ENCODE measurements at regions not wholly inside any gene's neighbourhood (a gene's known extent, or its start where the extent isn't known, plus 50 kb on each side); places are given as distances from the start of the nearest gene placed in this dataset.

DNA sequence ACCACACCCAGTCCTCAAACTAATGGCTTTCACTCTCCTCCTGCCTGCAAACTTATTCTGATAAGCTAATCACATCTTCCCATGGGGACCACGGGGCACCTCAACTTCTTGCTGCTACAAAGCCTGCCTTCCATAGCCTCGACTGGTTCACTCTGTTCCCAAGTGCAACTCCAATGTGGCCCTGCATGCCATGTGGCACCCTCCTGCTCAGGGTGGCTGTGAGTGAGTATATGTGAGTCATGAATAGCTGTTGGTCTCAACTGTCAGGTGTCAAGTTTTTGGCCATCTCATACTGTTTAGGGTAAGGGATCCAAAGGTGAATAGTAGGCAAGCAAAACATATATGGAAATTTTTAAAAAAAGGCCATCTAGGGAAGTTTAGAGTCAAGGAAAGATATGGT is 276.1 kb upstream of the DCC start:
- H3K27me3 ChIP-seq: no peaks in the 10 kb centered on the region
- DNase-seq: no peak
- H3K4me1 ChIP-seq (ENCODE audit: insufficient read depth): no peaks in the 10 kb centered on the region
- no peaks in the 10 kb centered on the region for H3K36me3 ChIP-seq
- H3K27ac ChIP-seq: no peak overlapping the region
- no peak for TF ChIP-seq EP300 (IDR thresholded peaks at IDR 0.05)
- TF ChIP-seq, protein P1, sequence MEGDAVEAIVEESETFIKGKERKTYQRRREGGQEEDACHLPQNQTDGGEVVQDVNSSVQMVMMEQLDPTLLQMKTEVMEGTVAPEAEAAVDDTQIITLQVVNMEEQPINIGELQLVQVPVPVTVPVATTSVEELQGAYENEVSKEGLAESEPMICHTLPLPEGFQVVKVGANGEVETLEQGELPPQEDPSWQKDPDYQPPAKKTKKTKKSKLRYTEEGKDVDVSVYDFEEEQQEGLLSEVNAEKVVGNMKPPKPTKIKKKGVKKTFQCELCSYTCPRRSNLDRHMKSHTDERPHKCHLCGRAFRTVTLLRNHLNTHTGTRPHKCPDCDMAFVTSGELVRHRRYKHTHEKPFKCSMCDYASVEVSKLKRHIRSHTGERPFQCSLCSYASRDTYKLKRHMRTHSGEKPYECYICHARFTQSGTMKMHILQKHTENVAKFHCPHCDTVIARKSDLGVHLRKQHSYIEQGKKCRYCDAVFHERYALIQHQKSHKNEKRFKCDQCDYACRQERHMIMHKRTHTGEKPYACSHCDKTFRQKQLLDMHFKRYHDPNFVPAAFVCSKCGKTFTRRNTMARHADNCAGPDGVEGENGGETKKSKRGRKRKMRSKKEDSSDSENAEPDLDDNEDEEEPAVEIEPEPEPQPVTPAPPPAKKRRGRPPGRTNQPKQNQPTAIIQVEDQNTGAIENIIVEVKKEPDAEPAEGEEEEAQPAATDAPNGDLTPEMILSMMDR (IDR thresholded peaks at IDR 0.05): no peak
- no peak for TF ChIP-seq POLR2A (IDR thresholded peaks at IDR 0.05)
- H3K4me3 ChIP-seq: no peak overlapping the region
- no peaks in the 10 kb centered on the region for H3K9me3 ChIP-seq
- WGBS, 3 donors: 64 to 68% (median 67%) methylated on average over 2 of the region's 2 CpGs
- intact Hi-C loops (cut with DNase I): no loop called here

DNA sequence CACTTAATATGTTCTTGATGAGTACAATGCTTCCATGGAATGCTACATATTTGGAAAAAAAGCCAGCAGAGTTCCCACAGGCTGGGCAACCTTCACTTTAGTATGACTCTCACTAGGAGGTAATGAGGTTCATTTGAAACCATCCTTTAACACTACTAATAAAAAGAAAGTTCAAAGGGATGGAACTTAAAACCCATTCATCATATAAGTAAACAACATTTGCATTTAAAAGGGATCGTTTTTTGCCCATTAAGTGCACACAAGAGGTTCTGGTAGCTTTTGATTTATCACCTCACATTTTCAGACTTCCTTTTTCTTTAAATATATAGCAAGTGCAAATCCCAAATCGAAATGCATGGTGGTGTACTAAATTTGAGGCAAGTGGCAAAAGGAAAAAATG is 270.8 kb upstream of the DCC start:
- TF ChIP-seq, protein P1 (IDR thresholded peaks at IDR 0.05): no peak
- TF ChIP-seq EP300 (IDR thresholded peaks at IDR 0.05): no peak
- TF ChIP-seq POLR2A (IDR thresholded peaks at IDR 0.05): no peak
- 19 to 26% (median 26%) methylated on average over 2 of the region's 2 CpGs for WGBS, 3 donors
- H3K4me1 ChIP-seq (ENCODE audit: insufficient read depth): no peaks in the 10 kb centered on the region
- no peaks in the 10 kb centered on the region for H3K27me3 ChIP-seq
- H3K4me3 ChIP-seq: no peak overlapping the region
- DNase-seq: no peak
- no peak overlapping the region for H3K27ac ChIP-seq
- intact Hi-C loops (cut with DNase I): no loop called here
- no peaks in the 10 kb centered on the region for H3K36me3 ChIP-seq
- no peaks in the 10 kb centered on the region for H3K9me3 ChIP-seq

DNA sequence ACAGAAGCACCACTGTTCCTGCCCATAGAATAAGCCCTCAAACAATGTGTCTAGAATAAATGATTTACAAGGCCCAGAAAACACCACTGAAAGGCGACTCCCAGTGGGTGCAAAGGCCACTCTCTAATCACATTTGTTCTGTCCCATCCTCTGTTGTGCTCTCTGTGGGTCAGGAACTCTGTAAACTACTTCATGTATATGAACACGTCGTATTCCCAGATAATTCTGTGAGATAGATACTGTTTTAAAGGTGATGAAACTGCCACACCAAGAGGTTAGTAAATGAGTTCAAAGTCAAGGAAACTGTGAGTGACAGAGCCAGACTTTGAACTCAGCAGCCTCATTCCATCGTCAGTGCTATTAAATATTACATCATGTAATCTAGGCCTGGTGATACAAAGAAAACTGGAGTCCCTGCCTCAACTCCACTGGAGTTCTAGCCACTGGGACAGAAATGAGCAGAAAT is 269.7 kb upstream of the DCC start:
- no peak overlapping the region for H3K4me3 ChIP-seq
- no peaks in the 10 kb centered on the region for H3K27me3 ChIP-seq
- no peak overlapping the region for H3K27ac ChIP-seq
- H3K36me3 ChIP-seq: no peaks in the 10 kb centered on the region
- H3K4me1 ChIP-seq (ENCODE audit: insufficient read depth): no peaks in the 10 kb centered on the region
- intact Hi-C loops (cut with DNase I): no loop called here
- TF ChIP-seq POLR2A (IDR thresholded peaks at IDR 0.05) (no peak), EP300 (IDR thresholded peaks at IDR 0.05) (no peak)
- TF ChIP-seq, protein P1 (IDR thresholded peaks at IDR 0.05): no peak
- WGBS, 3 donors: 29 to 38% (median 32%) methylated on average over 4 of the region's 4 CpGs
- no peak for DNase-seq
- no peaks in the 10 kb centered on the region for H3K9me3 ChIP-seq

DNA sequence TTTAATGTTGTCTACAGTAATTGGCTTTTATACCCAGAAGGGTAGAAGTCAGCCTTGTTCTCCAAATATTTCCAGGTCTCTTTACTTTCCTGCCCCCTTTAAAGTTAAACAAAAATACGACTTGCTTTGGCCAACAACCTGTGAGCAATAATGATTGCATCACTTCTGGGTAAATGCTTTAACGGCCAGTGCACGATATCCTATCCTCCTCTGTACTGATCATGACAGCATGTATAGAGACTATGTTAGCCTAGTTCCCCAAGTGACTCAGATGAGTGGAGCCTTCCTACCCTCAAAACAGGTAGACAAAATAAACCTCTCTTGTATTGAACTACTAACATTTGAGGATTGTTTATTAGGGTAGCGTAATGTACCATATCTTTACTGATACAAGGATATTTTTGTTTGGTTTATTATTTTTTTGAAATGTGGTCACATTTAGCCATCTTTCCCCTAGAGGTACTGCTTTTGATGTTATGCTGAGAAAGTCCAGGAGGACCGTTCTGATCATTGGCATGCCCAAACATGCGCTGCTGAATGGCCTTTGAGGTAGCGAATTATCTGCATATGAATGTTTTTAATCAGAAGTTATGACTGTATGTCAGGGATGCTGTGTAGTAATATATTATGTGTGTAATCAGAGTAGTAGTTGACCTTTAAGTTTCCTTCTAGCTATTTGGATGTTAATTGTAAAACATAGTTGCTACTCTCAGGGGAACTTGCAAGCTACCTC is 262.6 kb upstream of the DCC start:
- no peaks in the 10 kb centered on the region for H3K36me3 ChIP-seq
- no peak overlapping the region for H3K4me3 ChIP-seq
- H3K27ac ChIP-seq: no peak overlapping the region
- no peak for DNase-seq
- no peaks in the 10 kb centered on the region for H3K4me1 ChIP-seq (ENCODE audit: insufficient read depth)
- intact Hi-C loops (cut with DNase I): no loop called here
- TF ChIP-seq EP300 (IDR thresholded peaks at IDR 0.05) (no peak), POLR2A (IDR thresholded peaks at IDR 0.05) (no peak)
- TF ChIP-seq, protein P1 (IDR thresholded peaks at IDR 0.05): no peak
- no peaks in the 10 kb centered on the region for H3K27me3 ChIP-seq
- H3K9me3 ChIP-seq: no peaks in the 10 kb centered on the region
- 76 to 85% (median 79%) methylated on average over 7 of the region's 7 CpGs for WGBS, 3 donors

Measured in ovary (tissue), 7 donors.